ENCODE measurements at regions not wholly inside any gene's neighbourhood (a gene's known extent, or its start where the extent isn't known, plus 50 kb on each side); places are given as distances from the start of the nearest gene placed in this dataset.

- DNase-seq = no peak
Measured at GRCh38 chr18:54020156-54020745, 204.2 kb downstream of the MBD2 start.

GRCh38 chr18:54019641-54020040, 204.8 kb downstream of the MBD2 start:
- DNase-seq = no peak

- no peak for DNase-seq
Measured at GRCh38 chr18:54013452-54013851, 211.0 kb downstream of the MBD2 start.

- peak in 1 of 5 experiments; percentile 2 for DNase-seq
Measured at GRCh38 chr18:54004828-54005227, 219.6 kb downstream of the MBD2 start.

GRCh38 chr18:54003195-54003594, 221.3 kb downstream of the MBD2 start:
- no peak for DNase-seq

GRCh38 chr18:53997064-53997463, 227.4 kb downstream of the MBD2 start:
- no peak for DNase-seq

GRCh38 chr18:53994016-53994415, 230.5 kb downstream of the MBD2 start:
- DNase-seq = no peak

- no peak for DNase-seq
Measured at GRCh38 chr18:53991805-53992204, 232.7 kb downstream of the MBD2 start.

GRCh38 chr18:53991202-53991601, 233.3 kb downstream of the MBD2 start:
- DNase-seq = no peak

GRCh38 chr18:53990485-53990884, 234.0 kb downstream of the MBD2 start:
- DNase-seq = no peak

GRCh38 chr18:53984021-53984420, 240.4 kb downstream of the MBD2 start:
- no peak for DNase-seq

- no peak for DNase-seq
Measured at GRCh38 chr18:53971331-53971730, 253.1 kb downstream of the MBD2 start.

- no peak for DNase-seq
Measured at GRCh38 chr18:53952700-53953099, 271.8 kb downstream of the MBD2 start.

- no peak for DNase-seq
Measured at GRCh38 chr18:53950545-53950944, 273.9 kb downstream of the MBD2 start.

GRCh38 chr18:53948991-53949390, 275.5 kb downstream of the MBD2 start:
- DNase-seq = no peak

GRCh38 chr18:53947092-53947640, 277.3 kb downstream of the MBD2 start:
- no peak for DNase-seq

GRCh38 chr18:53946594-53946993, 277.9 kb downstream of the MBD2 start:
- DNase-seq = no peak

- DNase-seq = peak in 1 of 5 experiments; percentile 61
Measured at GRCh38 chr18:53944721-53945120, 279.7 kb downstream of the MBD2 start.

GRCh38 chr18:53943326-53943860, 281.1 kb downstream of the MBD2 start:
- DNase-seq = no peak

- DNase-seq = peak in 1 of 5 experiments; percentile 20
Measured at GRCh38 chr18:53941601-53942338, 282.7 kb downstream of the MBD2 start.

- DNase-seq = peak in 1 of 5 experiments; percentile 27
Measured at GRCh38 chr18:53937037-53937436, 287.4 kb downstream of the MBD2 start.

- no peak for DNase-seq
Measured at GRCh38 chr18:53935803-53936202, 288.7 kb downstream of the MBD2 start.

- no peak for DNase-seq
Measured at GRCh38 chr18:53935399-53935798, 289.1 kb downstream of the MBD2 start.

All from T-helper 2 cell (primary cell).